ENCODE measurements at regions not wholly inside any gene's neighbourhood (a gene's known extent, or its start where the extent isn't known, plus 50 kb on each side); places are given as distances from the start of the nearest gene placed in this dataset.

GRCh38 chr6:91428953-91429560, 842.2 kb upstream of the MAP3K7 start:
- TF ChIP-seq CTCF (IDR thresholded peaks at IDR 0.05) (no peak), POLR2A (IDR thresholded peaks at IDR 0.05) (no peak)

Measured in upper lobe of left lung (tissue), 4 donors.